GM23248 (cell line): ENCODE measurements at regions not wholly inside any gene's neighbourhood (a gene's known extent, or its start where the extent isn't known, plus 50 kb on each side); places are given as distances from the start of the nearest gene placed in this dataset.

Source experiments
- EZH2 ChIP-seq: fragments of 200-600 bp; sonication (generic); IDR thresholded peaks from 2 replicates; pipeline ENCODE4 v1.6.1; 2018; ENCODE audit warnings: antibody characterized with exemption, mild to moderate bottlenecking; ENCODE audit not compliant: insufficient read depth, poor library complexity, severe bottlenecking
- EZH2phosphoT487 ChIP-seq: fragments of 200-600 bp; sonication (generic); IDR thresholded peaks from 2 replicates; pipeline ENCODE4 v1.6.1; 2018; ENCODE audit warnings: antibody characterized with exemption, moderate library complexity, mild to moderate bottlenecking, low read depth; ENCODE audit not compliant: insufficient read depth

GRCh38 chr3:104257486-104257885 lies 1109.2 kb upstream of the ALCAM start:
- TF ChIP-seq EZH2 (no peak), EZH2phosphoT487 (no peak)
